GM19025 (cell line): ENCODE measurements at regions not wholly inside any gene's neighbourhood (a gene's known extent, or its start where the extent isn't known, plus 50 kb on each side); places are given as distances from the start of the nearest gene placed in this dataset.

Source experiments
- ATAC-seq: cut with Tn5 transposase; IDR thresholded peaks from one replicate; pipeline ENCODE4 v1.9.1; 2021; ENCODE audit warnings: mild to moderate bottlenecking, low read depth, moderate library complexity; ENCODE audit not compliant: unreplicated experiment

DNA sequence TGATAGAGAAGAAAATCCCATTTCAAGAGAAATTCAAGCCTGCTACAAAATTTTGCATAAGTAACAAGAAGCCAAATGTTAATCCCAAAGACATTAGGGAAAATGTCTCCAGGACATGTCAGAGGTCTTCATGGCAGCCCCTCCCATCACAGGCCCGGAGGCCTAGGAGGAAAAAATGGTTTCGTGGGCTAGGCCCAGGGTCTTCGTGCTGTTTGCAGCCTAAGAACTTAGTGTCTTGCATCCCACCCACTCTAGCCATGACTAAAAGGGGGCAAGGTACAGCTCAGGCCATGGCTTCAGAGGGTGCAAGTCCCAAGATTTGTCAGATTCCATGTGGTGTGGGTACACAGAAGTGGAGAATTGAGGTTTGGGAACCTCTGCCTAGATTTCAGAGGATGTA lies 57.8 kb upstream of the TAPT1 start:
- ATAC-seq, result no peak

DNA sequence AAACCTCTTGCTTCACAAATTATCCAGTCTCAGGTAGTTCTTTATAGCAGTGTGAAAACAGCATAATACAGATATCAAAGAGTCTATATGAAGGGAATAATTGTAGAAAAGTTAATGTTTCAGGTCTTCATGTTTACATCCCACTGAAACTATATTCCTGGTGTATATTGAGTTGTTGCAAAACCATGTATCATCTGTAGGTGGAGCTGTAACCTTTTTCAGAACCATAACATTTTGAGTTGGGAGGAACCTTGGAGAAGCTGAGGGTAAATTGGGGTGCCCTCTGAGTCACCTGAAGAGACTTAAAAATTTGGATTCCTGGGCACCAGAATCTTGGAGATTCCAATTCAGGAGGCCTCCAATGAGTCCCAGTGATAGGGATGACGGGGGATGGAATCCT lies 51.9 kb upstream of the TAPT1 start:
- ATAC-seq, result no peak
